ENCODE measurements at regions not wholly inside any gene's neighbourhood (a gene's known extent, or its start where the extent isn't known, plus 50 kb on each side); places are given as distances from the start of the nearest gene placed in this dataset.
"Not testable (repeated sequence)": the region's sequence is repeated elsewhere in the genome, so short reads cannot be mapped to it uniquely, and the experiment has no call there.

GRCh38 chr5:162811071-162811470 lies 626.3 kb upstream of the CCNG1 start:
- DNase-seq = no peak

DNA sequence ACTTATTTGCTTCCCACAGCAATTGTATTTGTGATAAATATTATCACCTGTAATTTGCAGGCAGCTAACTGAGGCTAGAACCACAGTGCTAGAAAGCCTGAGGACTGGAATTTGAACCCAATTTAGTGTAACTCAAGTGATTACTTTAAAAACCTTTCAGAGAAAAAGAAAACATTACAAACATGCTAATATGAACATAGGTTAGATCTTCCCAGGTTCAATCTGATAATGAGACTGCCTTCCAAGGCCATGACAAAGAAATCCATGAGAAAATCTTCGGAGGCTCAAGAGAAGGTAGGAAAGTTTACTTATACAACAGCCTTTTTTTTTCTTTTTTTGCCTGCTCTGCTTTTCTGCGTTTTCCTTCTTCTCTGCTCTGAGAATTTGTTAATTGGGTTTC lies 620.6 kb upstream of the CCNG1 start:
- DNase-seq = no peak

DNA sequence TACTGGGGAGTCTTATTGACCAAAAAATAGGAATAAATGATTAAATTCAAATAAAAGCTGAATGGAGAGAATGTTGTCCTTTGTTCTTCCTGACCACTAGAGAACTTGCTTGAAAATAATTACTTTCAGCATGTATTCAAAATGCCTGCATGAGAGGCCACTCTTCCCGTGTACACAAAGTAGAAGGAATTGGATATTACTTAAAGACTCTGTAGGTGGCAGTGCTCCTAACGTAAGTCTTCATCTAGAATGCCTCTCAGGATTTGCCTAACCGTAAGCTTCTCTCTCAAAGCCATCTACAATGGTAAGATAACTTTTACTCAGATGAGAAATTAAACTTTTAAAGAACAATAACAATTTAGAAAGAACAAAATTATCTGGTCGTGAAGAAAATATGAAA lies 620.0 kb upstream of the CCNG1 start:
- DNase-seq = no peak

GRCh38 chr5:162821664-162822063 lies 615.7 kb upstream of the CCNG1 start:
- DNase-seq = not testable (repeated sequence)

- DNase-seq = no peak
Observed at GRCh38 chr5:162824360-162824759, 613.0 kb upstream of the CCNG1 start.

DNA sequence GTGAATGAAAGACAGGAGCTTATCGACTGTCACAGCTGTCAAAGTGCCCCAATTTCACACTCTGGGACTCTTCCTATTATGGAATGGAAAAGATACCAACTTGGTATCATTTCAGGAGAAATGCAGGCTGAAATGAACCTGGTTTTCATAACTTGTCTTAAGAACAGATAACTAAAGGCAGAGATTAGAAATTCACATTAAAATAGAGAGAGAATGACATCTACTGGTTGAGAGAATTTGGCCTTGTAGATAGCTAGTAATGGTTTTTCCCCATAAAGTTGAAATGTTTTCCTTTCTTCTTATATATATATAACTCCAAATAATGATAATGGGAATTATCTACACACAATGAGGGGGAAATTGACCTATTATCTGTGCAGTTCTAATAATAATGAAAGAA lies 600.2 kb upstream of the CCNG1 start:
- no peak for DNase-seq

- no peak for DNase-seq
Observed at GRCh38 chr5:162842727-162843126, 594.7 kb upstream of the CCNG1 start.

- no peak for DNase-seq
Observed at GRCh38 chr5:162852134-162852533, 585.3 kb upstream of the CCNG1 start.

- DNase-seq = no peak
Observed at GRCh38 chr5:162858770-162859169, 578.6 kb upstream of the CCNG1 start.

DNA sequence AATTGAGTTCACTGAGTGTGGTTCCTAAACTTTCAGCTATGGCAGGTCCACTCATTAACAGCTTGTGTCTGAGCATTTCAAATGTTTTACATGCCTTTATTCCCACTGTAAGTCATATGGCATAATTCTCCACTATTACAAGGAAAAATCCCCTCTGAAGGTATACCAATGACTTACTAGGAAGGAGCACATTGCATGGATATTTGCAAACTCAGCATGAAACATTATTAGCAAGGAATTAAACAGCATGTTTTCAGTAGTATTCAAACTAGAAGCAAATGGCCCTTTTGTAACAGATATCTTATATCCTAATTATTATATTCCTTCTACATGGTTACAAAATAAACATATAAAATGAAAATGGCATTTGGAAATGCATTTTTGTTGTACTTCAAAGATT lies 566.4 kb upstream of the CCNG1 start:
- DNase-seq = no peak

- DNase-seq = no peak
Observed at GRCh38 chr5:162882629-162883028, 554.8 kb upstream of the CCNG1 start.

DNA sequence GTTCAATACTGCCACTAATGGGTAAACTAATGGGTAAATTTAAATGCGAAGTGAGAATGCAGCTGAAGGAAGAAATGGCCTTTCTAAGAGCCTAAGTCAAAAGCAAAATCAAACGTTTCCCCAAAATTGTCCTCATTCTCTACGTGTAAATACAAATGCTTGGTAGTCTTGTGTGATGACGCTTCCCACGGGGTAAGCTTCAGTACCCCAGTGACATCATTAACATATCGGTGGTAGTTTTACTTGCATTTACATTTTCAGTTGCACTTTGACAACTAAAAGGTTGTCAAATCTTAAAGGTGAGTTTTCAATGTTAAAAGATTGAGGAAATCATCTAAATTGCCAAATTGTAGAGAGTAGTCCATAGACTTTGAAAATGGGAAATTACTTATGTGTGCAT lies 550.7 kb upstream of the CCNG1 start:
- no peak for DNase-seq

- no peak for DNase-seq
Observed at GRCh38 chr5:162888268-162888667, 549.1 kb upstream of the CCNG1 start.

DNA sequence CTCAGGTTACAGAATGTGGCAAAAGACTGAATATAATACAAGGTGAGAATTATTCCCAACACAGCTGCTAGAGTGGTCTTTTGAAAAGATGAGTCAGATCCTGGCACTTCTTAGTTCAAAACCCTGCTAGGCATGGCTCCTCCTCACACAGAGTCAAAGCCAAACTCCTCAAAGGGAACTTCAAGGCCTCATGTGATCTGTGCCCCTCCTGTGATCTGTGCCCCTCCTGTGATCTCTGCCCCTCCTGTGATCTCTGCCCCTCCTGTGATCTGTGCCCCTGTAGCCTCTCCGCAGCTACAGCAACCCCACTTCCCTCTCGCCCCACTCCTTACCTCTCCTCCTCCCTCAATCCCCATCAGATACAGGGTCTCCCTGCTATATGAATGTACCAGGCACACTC lies 525.5 kb upstream of the CCNG1 start:
- no peak for DNase-seq

DNA sequence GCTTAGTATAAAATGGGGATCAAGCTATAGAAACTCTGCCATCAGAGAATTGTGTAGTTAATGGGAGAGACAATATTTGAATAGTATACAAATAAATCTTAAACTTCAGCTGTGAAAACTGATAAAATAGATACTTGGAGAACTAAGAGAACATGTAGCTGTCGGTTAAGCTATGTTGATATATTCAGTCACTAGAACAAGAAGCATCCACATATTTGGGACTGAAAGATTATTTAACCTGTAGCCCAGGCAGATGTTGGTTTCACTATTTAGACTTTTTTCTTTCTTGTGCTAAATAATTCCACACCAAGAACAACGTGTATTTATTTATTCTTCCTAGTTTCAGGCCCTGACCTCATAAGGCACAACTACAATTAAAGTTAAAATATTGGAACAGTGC lies 521.0 kb upstream of the CCNG1 start:
- no peak for DNase-seq

GRCh38 chr5:162929104-162929503 lies 508.3 kb upstream of the CCNG1 start:
- DNase-seq = no peak

DNA sequence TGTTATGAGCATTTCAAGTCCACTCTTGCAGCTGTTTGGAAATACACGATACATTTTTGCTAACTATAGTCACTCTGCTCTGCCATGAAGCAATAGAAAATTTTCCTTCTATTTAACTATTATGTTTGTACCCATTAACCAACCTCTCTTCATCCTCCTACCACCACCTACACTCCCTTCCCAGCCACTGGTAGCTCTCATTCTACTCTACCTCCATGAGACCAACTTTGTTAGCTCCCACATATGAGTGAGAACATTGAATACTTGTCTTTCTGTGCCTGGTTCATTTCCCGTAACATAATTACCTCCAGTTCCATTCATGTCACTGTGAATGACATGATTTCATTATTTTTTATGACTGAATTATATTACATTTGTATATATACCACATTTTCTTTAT lies 505.9 kb upstream of the CCNG1 start:
- no peak for DNase-seq

DNA sequence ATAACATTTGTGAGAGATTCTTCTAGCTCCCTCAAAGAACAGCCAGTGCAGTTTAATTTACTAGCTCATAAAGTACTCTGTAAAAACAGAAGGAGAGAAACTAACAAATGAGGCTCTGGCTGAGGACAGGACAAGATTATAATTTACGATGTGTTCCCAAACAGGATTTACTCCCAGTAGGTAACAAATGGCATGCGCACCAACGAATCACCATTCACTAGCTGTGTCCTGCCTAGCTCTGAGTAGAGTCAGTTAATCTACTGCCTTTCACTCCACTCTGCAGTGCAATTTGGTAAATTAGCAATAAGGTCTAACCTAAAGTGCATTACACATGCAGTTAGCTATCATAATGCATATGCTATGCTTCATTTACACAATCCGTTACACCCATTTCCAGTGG lies 497.4 kb upstream of the CCNG1 start:
- no peak for DNase-seq

DNA sequence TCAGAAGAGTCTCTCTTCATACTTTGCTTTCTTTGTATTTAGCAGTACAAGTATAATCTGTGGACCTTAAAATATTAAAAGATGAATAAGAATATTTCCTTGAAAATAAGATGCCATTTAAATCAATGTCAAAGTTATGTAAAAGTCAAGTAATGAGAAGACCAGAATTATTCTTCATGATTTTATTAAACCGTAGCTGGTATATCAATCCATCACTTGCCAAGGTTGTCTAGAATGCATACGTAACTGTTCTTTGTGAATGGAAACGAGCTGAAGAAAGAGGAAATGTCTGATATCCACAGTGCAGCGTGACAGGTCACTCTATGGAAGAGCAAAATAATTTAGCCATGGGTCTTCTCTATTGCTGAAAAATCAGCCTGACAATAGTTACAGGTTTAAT lies 488.7 kb upstream of the CCNG1 start:
- no peak for DNase-seq

DNA sequence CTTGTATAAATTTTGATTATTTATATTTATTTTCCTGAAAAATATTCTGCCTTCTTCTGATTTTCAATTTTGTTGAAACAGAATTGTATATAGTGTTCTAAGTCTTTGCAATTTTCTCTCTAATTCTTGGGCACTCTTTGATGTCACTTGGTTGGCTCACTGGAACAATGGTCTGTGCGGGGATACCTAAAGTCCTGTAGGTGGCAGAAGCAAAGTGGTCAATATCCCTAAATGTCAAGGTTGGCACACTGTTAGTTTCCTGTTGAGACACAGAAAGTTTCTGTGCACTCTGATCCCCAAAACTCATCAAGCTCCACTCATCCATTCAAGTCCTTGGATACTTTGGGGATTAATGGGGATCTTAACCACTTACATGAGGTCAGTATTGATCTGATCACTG lies 480.8 kb upstream of the CCNG1 start:
- DNase-seq = no peak

GRCh38 chr5:162964144-162964543 lies 473.3 kb upstream of the CCNG1 start:
- not testable (repeated sequence) for DNase-seq

GRCh38 chr5:162990063-162990462 lies 447.3 kb upstream of the CCNG1 start:
- DNase-seq = no peak

GRCh38 chr5:162990856-162991497 lies 446.4 kb upstream of the CCNG1 start:
- DNase-seq = no peak

DNA sequence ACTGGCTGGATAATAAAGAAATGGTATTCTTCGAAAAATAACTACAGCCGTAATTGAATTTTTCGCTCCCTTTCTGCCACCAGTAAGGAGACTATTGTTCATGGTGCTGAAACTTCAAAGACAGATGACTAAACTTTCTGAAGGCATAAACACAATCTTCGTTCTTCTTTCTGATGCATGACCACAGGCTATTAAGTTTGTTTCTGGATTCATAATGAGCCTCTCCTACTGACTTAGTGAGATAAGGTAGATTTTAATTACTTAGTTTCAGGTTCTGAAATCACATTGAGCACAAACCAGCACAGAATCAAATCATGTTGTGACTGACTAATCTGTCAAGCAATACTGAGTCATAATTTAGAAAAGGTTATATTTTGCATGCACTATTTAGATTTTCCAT lies 441.8 kb upstream of the CCNG1 start:
- no peak for DNase-seq

GRCh38 chr5:162996053-162996452 lies 441.3 kb upstream of the CCNG1 start:
- DNase-seq = no peak

DNA sequence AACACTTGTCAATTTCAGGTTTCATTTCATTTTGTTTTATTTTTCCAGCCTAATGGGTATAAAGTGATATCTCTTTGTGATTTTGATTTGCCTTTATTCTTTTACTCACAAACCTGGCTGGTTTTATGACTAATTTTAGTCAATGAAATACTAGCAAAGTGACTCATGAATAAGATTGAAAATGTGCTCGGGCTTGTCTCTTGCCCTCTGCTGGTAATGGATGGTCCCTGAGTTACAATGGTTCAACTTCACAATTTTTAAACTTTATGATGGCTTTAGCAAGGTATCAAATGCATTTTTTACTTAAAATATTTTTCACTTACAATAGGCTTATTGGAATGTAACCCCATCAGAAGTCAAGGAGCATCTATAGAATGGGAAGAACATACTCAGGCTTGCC lies 431.4 kb upstream of the CCNG1 start:
- no peak for DNase-seq
